Fibroblast of peridontal ligament (primary cell): ENCODE measurements at regions not wholly inside any gene's neighbourhood (a gene's known extent, or its start where the extent isn't known, plus 50 kb on each side); places are given as distances from the start of the nearest gene placed in this dataset.
A peak's percentile ranks its signal among the peaks of the same experiment; 100 is the strongest.
"Not testable (repeated sequence)": the region's sequence is repeated elsewhere in the genome, so short reads cannot be mapped to it uniquely, and the experiment has no call there.

Experiments used
- DNase-seq: peaks from one replicate; pipeline ENCODE4 v3.0.0-alpha.2; 2010; ENCODE audit errors: extremely low read depth

- DNase-seq = not testable (repeated sequence)
These were observed 452.6 kb downstream of the SOX9 start for GRCh38 chr17:72573492-72573801.

- no peak for DNase-seq
These were observed 454.1 kb downstream of the SOX9 start for GRCh38 chr17:72574675-72575510.

GRCh38 chr17:72575542-72576233 lies 454.9 kb downstream of the SOX9 start:
- no peak for DNase-seq

GRCh38 chr17:72576289-72576759 lies 455.5 kb downstream of the SOX9 start:
- no peak for DNase-seq

- no peak for DNase-seq
These were observed 458.1 kb downstream of the SOX9 start for GRCh38 chr17:72578817-72579470.

- no peak for DNase-seq
These were observed 459.1 kb downstream of the SOX9 start for GRCh38 chr17:72579990-72580320.

DNA sequence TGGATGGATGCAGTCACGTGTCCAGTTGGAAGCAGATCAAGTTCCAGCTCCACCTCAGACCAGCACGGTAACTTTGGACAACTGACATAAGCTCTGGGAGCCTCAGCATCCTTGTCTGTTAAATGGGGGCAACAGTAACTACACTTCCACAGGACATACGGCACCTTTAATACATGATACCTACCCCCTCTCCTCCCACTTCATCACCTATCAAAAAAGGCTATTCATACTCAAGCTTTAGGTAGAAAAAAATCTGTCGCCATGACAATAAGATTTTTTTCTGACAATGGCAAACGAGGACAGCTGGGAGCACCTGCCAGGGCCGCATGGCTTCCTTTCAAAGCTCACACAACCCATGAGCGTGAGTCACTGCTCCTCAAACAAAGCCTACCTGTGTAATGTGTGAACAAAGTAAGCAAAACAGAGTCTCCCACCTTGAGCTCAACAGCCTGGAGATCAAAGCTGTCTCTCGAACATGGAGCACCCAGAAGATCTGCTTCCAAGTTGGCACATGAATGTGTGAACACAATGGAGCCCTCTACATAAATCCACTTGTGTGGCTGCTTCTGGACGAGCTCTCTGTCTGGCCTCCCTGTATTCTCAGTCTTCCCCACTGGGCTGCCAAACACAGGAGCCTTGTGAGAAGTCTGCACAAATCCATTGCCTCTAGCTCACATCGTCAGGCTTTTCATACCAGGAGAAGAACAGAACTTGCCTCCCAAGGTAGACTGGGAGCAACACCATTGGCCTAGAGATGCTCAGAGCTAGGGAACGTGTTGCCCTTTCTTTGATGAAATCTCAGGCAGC lies 459.7 kb downstream of the SOX9 start:
- DNase-seq = no peak

DNA sequence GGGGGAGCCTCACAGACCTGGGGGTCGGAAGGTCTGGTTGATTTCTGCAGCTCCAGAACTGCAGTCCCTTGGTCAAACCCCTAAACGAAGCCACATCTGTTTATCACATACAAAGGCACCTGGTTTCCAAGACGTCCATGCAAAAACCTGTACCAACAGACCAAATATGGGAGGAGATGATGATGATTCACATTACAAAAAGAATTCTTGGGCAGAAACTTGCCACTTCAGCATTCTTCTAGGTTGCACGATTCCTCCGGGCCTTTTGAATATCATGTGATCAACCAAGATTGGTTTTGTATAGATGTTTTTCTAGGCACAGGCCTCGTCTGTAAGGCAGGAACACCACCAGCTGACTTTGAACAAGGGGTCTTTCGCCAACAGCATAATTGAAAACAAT lies 466.3 kb downstream of the SOX9 start:
- DNase-seq = peak; percentile 33

DNA sequence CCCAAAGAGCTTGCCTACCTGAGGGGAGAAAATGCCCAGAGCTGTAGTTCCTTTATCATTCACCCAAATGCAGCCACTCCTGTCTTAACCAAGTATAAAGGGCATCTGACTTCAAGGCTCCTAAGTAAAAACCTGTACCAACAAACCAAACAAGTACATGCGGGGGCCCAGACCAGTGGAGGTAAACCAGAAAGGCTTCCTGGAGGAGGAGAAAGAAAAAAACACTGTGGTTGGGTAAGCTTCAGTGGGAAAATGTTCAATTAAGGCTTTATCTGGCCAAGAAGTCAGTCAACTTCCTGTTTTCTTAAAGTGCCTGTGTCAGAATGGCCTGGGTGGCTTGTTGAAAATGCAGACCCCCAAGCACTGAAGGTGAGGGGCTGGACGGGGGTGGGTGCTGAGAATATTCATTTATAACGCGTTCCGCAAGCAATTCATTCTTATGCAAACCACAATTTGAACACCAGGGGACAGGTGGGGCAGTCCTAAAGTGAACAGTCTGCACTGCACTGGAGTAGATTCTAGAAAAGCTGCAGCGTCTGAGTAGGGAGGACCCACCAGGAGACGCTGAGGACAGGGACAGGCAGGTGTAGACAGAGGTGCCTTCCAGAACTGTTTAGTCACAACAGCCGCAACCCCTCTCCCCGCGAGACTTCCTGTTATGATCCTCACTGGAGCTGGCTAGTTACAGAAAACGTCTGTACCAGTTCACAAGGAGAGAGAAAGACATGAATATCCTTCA lies 467.1 kb downstream of the SOX9 start:
- no peak for DNase-seq

GRCh38 chr17:72588561-72588960 lies 467.7 kb downstream of the SOX9 start:
- DNase-seq = no peak

GRCh38 chr17:72588961-72589360 lies 468.1 kb downstream of the SOX9 start:
- no peak for DNase-seq

DNA sequence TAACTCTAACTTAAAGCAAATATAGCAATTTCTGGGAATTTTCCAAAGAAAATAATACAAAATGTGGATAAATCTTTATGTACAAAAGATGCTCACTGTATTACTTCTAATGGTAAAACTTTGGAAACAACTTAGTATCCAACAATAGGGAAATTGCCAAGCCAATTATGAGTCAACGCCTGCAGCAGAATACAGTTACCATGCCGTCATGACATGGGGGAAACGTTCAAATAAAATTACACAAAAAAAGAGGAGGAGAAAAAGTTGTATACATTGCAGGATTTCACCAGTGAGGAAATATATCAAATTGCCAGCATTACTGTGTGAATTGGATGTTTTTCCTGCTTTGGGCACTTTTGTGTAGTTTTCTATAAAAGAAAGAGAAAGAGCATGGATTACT lies 469.6 kb downstream of the SOX9 start:
- DNase-seq = peak; percentile 90

GRCh38 chr17:72590882-72591281 lies 470.1 kb downstream of the SOX9 start:
- no peak for DNase-seq

- peak; percentile 37 for DNase-seq
These were observed 470.7 kb downstream of the SOX9 start for GRCh38 chr17:72591289-72592241.

GRCh38 chr17:72592242-72592966 lies 471.6 kb downstream of the SOX9 start:
- DNase-seq = peak; percentile 76

DNA sequence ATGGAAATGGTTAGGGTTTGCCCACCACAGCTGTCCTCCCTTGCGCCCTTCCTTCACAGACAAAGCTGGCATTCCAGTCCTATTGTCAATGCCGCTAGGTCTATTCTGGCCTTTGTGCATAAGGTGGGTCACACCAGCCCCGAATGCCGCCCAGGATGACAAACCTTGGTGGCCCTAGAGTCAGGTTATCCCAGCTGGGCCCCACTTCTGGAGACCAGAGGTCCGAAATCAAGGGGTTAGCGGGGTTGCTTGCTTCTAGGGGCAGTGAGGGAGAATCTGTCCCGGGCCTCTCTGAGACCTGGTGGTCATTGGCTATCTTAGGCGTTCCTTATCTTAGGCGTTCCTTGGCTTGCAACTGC lies 472.1 kb downstream of the SOX9 start:
- no peak for DNase-seq

DNA sequence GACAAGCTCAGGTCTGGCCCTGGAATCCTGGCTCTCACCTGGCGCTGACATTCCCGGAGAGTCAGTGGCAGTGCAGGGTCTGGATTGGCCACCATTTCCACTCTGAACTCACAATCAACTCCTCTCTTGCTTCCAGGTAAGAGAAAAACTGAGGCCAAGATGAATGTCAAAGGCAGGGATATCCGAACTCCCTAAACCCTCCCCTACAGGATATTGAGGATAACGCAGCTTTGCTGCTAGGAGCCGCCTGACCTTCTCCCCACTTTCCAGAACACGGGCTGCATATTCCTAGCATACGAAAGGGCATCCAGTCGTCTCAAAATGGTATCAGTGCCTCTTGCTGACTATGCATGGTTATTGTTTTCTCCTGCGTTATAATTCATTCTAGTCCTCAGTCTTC lies 473.4 kb downstream of the SOX9 start:
- no peak for DNase-seq
